ENCODE measurements at regions not wholly inside any gene's neighbourhood (a gene's known extent, or its start where the extent isn't known, plus 50 kb on each side); places are given as distances from the start of the nearest gene placed in this dataset.

GRCh38 chr5:35557748-35558147 is 59.9 kb upstream of the SPEF2 start:
- no peak overlapping the region for H3K4me3 ChIP-seq (ENCODE audit: insufficient read depth, low read depth, low read length)
- H2BK15ac ChIP-seq (ENCODE audit: low read depth, low read length) = no peak overlapping the region
- H2BK120ac ChIP-seq (ENCODE audit: low read depth, low read length) = no peak overlapping the region
- in situ Hi-C loops (cut with MboI; ENCODE audit: low sequenced_read_pairs) = no loop called here
- dilution Hi-C loops (cut with HindIII; ENCODE audit: low sequenced_read_pairs, unreplicated experiment) = no loop called here
- no peak overlapping the region for H2AK9ac ChIP-seq (replicated peaks; ENCODE audit: low read depth, low read length, poor library complexity)
- H4K91ac ChIP-seq (ENCODE audit: insufficient read depth, low read depth, low read length) = no peak overlapping the region
- intact Hi-C loops (cut with micrococcal nuclease) = no loop called here
- BruUV-seq (replicated peaks) = no TSS peak
- ATAC-seq (ENCODE audit: low read depth) = no peak
- ChIA-PET CTCF (no interaction called here), POLR2A (ENCODE audit: unreplicated experiment) (no interaction called here)
- no peak overlapping the region for H3K56ac ChIP-seq (ENCODE audit: extremely low read depth, insufficient read depth, low read length)
- no peak overlapping the region for H2BK20ac ChIP-seq (ENCODE audit: low read depth, low read length)
- no peaks in the 10 kb centered on the region for H3K4me1 ChIP-seq (ENCODE audit: control insufficient read depth, insufficient read depth, low read length)
- H4K20me1 ChIP-seq (ENCODE audit: insufficient read depth, low read length) = no peaks in the 10 kb centered on the region
- no peak overlapping the region for H3K27ac ChIP-seq (ENCODE audit: insufficient read depth, low read length)
- no peak overlapping the region for H3K23ac ChIP-seq (ENCODE audit: low read depth, low read length)
- H3K9me1 ChIP-seq (ENCODE audit: insufficient read depth, low read length) = no peaks in the 10 kb centered on the region
- TF ChIP-seq POLR2A (IDR thresholded peaks at IDR 0.05; ENCODE audit: low read depth, low read length) (no peak), CTCF (conservative IDR thresholded peaks at IDR 0.05; ENCODE audit: low read depth, low read length) (no peak), MAFK (IDR thresholded peaks at IDR 0.05; ENCODE audit: low read depth, low read length) (peak; percentile 78), CEBPB (IDR thresholded peaks at IDR 0.05; ENCODE audit: low read depth, low read length) (no peak)
- no peaks in the 10 kb centered on the region for H3K36me3 ChIP-seq (ENCODE audit: control insufficient read depth, insufficient read depth, low read length)
- no peak overlapping the region for H3K18ac ChIP-seq (ENCODE audit: low read depth, low read length)
- no peak overlapping the region for H4K5ac ChIP-seq (ENCODE audit: low read depth, low read length)
- no peak overlapping the region for H3K4ac ChIP-seq (ENCODE audit: low read depth, low read length)
- no peaks in the 10 kb centered on the region for H3K27me3 ChIP-seq (ENCODE audit: control insufficient read depth, insufficient read depth, low read length)
- no peak overlapping the region for H2AK5ac ChIP-seq (ENCODE audit: low read depth, low read length)
- H2AFZ ChIP-seq (replicated peaks; ENCODE audit: low read length, poor library complexity) = no peak overlapping the region
- no peaks in the 10 kb centered on the region for H3K9me3 ChIP-seq (ENCODE audit: control insufficient read depth, insufficient read depth, low read length)
- no peak overlapping the region for H4K8ac ChIP-seq (ENCODE audit: low read depth in 2 of 2, low read length in 2 of 2)
- DNase-seq = no peak
- WGBS, 2 experiments (ENCODE audit: extremely low coverage in 2 of 2, insufficient read length in 1 of 2) = no CpG with 5 or more reads among the region's 1 CpG
- H3K79me1 ChIP-seq (ENCODE audit: low read depth in 1 of 2, low read length in 2 of 2) = no peaks in the 10 kb centered on the region
- H2BK5ac ChIP-seq (ENCODE audit: low read depth, low read length, poor library complexity, severe bottlenecking) = no peak overlapping the region
- H3K14ac ChIP-seq (replicated peaks; ENCODE audit: low read depth, low read length) = no peak overlapping the region
- H3K9ac ChIP-seq (ENCODE audit: low read depth, low read length) = no peak overlapping the region
- H3K4me2 ChIP-seq (ENCODE audit: low read depth, low read length) = no peak overlapping the region

Data from IMR-90 (cell line).